ENCODE measurements at regions not wholly inside any gene's neighbourhood (a gene's known extent, or its start where the extent isn't known, plus 50 kb on each side); places are given as distances from the start of the nearest gene placed in this dataset.

- H3K27me3 Mint-ChIP-seq = peaks cover 17% of the 10 kb centered on the region
- H3K9me3 Mint-ChIP-seq = no peaks in the 10 kb centered on the region
- no peaks in the 10 kb centered on the region for H3K4me1 Mint-ChIP-seq (ENCODE audit: low read depth)
- no peak overlapping the region for H3K4me3 Mint-ChIP-seq
- H3K36me3 Mint-ChIP-seq (ENCODE audit: low read depth) = no peaks in the 10 kb centered on the region
- H3K27ac Mint-ChIP-seq = no peak overlapping the region
- DNase-seq = no peak
These were observed 232.9 kb downstream of the ATP23 start for GRCh38 chr12:58174316-58174715.

GRCh38 chr12:58176296-58176869 is 235.0 kb downstream of the ATP23 start:
- Mint-ChIP-seq H3K4me3 (no peak overlapping the region), H3K4me1 (ENCODE audit: low read depth) (no peaks in the 10 kb centered on the region), H3K36me3 (ENCODE audit: low read depth) (no peaks in the 10 kb centered on the region), H3K27me3 (peaks cover 22% of the 10 kb centered on the region), H3K9me3 (no peaks in the 10 kb centered on the region), H3K27ac (no peak overlapping the region)
- no peak for DNase-seq

- Mint-ChIP-seq H3K27ac (no peak overlapping the region), H3K36me3 (ENCODE audit: low read depth) (no peaks in the 10 kb centered on the region), H3K27me3 (peaks cover 22% of the 10 kb centered on the region), H3K4me1 (ENCODE audit: low read depth) (no peaks in the 10 kb centered on the region), H3K9me3 (no peaks in the 10 kb centered on the region), H3K4me3 (no peak overlapping the region)
- DNase-seq = no peak
These were observed 236.0 kb downstream of the ATP23 start for GRCh38 chr12:58177366-58177765.

GRCh38 chr12:58184212-58184611 is 242.8 kb downstream of the ATP23 start:
- DNase-seq = no peak

GRCh38 chr12:58186401-58186800 is 245.0 kb downstream of the ATP23 start:
- Mint-ChIP-seq H3K4me1 (ENCODE audit: low read depth) (no peaks in the 10 kb centered on the region), H3K4me3 (no peak overlapping the region), H3K36me3 (ENCODE audit: low read depth) (no peaks in the 10 kb centered on the region), H3K9me3 (peaks cover 11% of the 10 kb centered on the region), H3K27ac (no peak overlapping the region), H3K27me3 (no peaks in the 10 kb centered on the region)
- DNase-seq = no peak

More at GRCh38 chr12:58184212-58184611, 242.8 kb downstream of the ATP23 start:
- Mint-ChIP-seq H3K4me3 (no peak overlapping the region), H3K27ac (no peak overlapping the region), H3K4me1 (ENCODE audit: low read depth) (no peaks in the 10 kb centered on the region), H3K36me3 (ENCODE audit: low read depth) (no peaks in the 10 kb centered on the region), H3K27me3 (peaks cover 9% of the 10 kb centered on the region), H3K9me3 (peaks cover 11% of the 10 kb centered on the region)

DNA sequence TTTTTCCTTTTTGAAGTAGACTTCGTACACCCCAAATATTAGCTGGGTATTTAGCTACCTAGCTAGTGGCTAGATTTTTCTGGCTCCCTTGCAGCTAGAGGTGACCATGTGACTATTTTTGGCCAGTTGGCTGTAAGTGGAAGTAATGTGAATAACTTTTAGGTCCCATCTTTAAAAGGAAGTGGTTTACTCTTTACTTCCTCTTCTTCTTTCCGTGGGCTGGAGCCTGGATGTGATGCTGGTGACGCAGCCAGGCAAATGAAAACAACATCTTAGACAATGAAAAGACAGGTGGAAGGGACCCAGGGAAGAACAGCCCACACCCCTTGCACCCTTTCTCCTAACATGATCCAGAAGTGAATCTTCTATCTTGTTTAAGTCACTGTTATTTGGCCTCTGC is 245.5 kb downstream of the ATP23 start:
- no peak overlapping the region for H3K4me3 Mint-ChIP-seq
- DNase-seq = no peak
- no peaks in the 10 kb centered on the region for H3K27me3 Mint-ChIP-seq
- H3K4me1 Mint-ChIP-seq (ENCODE audit: low read depth) = no peaks in the 10 kb centered on the region
- H3K9me3 Mint-ChIP-seq = peaks cover 11% of the 10 kb centered on the region
- H3K36me3 Mint-ChIP-seq (ENCODE audit: low read depth) = no peaks in the 10 kb centered on the region
- H3K27ac Mint-ChIP-seq = no peak overlapping the region

GRCh38 chr12:58189030-58189429 is 247.7 kb downstream of the ATP23 start:
- H3K27me3 Mint-ChIP-seq = peaks cover 4% of the 10 kb centered on the region
- no peaks in the 10 kb centered on the region for H3K36me3 Mint-ChIP-seq (ENCODE audit: low read depth)
- peaks cover 11% of the 10 kb centered on the region for H3K9me3 Mint-ChIP-seq
- no peak overlapping the region for H3K4me3 Mint-ChIP-seq
- no peak for DNase-seq
- no peaks in the 10 kb centered on the region for H3K4me1 Mint-ChIP-seq (ENCODE audit: low read depth)
- H3K27ac Mint-ChIP-seq = no peak overlapping the region

DNA sequence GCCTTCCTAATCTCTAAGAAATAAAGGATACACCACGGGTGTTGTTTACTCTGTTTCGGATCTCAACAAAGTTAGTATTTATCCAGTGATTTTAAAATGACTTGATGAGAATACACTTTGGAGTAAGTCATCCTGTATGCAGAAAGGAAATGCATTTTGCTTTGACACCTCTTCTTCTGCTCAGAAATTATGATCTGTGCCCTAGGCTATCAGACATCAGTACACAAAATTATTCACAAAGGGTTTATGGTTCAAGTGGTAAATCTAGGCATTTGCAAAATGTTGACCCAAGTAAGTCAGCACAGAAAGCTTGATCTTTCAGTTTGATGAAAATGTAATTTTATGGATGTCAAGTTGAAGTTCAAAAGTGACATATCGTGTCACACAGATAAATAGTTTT is 248.5 kb downstream of the ATP23 start:
- no peaks in the 10 kb centered on the region for H3K36me3 Mint-ChIP-seq (ENCODE audit: low read depth)
- H3K4me3 Mint-ChIP-seq = no peak overlapping the region
- H3K4me1 Mint-ChIP-seq (ENCODE audit: low read depth) = no peaks in the 10 kb centered on the region
- no peak overlapping the region for H3K27ac Mint-ChIP-seq
- DNase-seq = no peak
- peaks cover 10% of the 10 kb centered on the region for H3K27me3 Mint-ChIP-seq
- peaks cover 11% of the 10 kb centered on the region for H3K9me3 Mint-ChIP-seq

DNA sequence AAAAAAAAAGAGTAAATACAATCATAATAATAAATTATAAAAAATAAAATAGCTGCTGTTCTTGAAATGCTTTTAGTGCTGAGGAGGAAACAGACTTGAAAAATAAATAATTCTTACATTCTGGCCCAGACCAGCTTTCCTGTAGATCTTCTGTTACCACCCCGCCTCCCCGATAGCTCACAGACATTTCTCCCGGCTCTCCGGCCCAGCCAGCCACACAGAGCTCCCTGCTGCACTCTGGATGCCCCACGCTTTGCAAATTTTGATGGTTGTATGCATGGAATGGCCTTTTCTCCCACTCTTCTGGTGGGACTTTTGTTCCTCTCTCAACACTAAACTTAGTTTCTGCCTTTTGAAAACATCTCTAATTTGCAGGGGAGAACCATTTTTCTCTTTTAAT is 249.3 kb downstream of the ATP23 start:
- Mint-ChIP-seq H3K27me3 (peaks cover 13% of the 10 kb centered on the region), H3K9me3 (peaks cover 11% of the 10 kb centered on the region), H3K27ac (no peak overlapping the region), H3K4me1 (ENCODE audit: low read depth) (no peaks in the 10 kb centered on the region), H3K36me3 (ENCODE audit: low read depth) (no peaks in the 10 kb centered on the region), H3K4me3 (no peak overlapping the region)
- DNase-seq = no peak

DNA sequence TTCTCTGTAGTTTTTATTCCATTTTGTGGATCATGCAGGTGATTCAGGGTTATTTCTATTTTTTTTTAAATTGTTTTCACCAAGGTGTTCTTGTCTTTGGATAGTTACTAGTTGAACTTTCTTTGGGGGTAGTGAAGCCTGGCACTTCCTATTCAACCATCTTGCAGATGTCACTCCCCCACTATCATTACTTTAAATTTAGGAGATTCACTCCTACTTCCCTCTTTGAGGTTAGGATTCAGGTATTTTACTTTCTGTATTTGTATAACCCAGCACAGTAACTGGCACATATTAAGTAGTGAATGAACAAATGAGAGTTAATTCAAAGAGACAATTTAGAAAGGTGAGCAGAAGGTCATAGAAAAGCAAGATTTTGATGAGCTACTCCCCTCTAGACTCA is 255.6 kb downstream of the ATP23 start:
- Mint-ChIP-seq H3K27ac (no peak overlapping the region), H3K9me3 (no peaks in the 10 kb centered on the region), H3K36me3 (ENCODE audit: low read depth) (no peaks in the 10 kb centered on the region), H3K27me3 (peaks cover 46% of the 10 kb centered on the region), H3K4me3 (no peak overlapping the region), H3K4me1 (ENCODE audit: low read depth) (no peaks in the 10 kb centered on the region)
- no peak for DNase-seq

- Mint-ChIP-seq H3K9me3 (no peaks in the 10 kb centered on the region), H3K4me3 (no peak overlapping the region), H3K27ac (no peak overlapping the region), H3K36me3 (ENCODE audit: low read depth) (no peaks in the 10 kb centered on the region), H3K4me1 (ENCODE audit: low read depth) (no peaks in the 10 kb centered on the region), H3K27me3 (peaks cover 16% of the 10 kb centered on the region)
- no peak for DNase-seq
These were observed 261.8 kb downstream of the ATP23 start for GRCh38 chr12:58202933-58203718.

- no peaks in the 10 kb centered on the region for H3K36me3 Mint-ChIP-seq (ENCODE audit: low read depth)
- no peaks in the 10 kb centered on the region for H3K9me3 Mint-ChIP-seq
- no peak overlapping the region for H3K27ac Mint-ChIP-seq
- no peak for DNase-seq
- H3K4me3 Mint-ChIP-seq = no peak overlapping the region
- H3K4me1 Mint-ChIP-seq (ENCODE audit: low read depth) = no peaks in the 10 kb centered on the region
- H3K27me3 Mint-ChIP-seq = peaks cover 8% of the 10 kb centered on the region
These were observed 262.7 kb downstream of the ATP23 start for GRCh38 chr12:58204071-58204470.

GRCh38 chr12:58206876-58207275 is 265.5 kb downstream of the ATP23 start:
- Mint-ChIP-seq H3K4me3 (no peak overlapping the region), H3K9me3 (no peaks in the 10 kb centered on the region), H3K27ac (no peak overlapping the region), H3K36me3 (ENCODE audit: low read depth) (no peaks in the 10 kb centered on the region), H3K27me3 (no peaks in the 10 kb centered on the region), H3K4me1 (ENCODE audit: low read depth) (no peaks in the 10 kb centered on the region)
- no peak for DNase-seq

GRCh38 chr12:58211211-58211610 is 269.8 kb downstream of the ATP23 start:
- Mint-ChIP-seq H3K4me1 (ENCODE audit: low read depth) (no peaks in the 10 kb centered on the region), H3K4me3 (no peak overlapping the region), H3K9me3 (no peaks in the 10 kb centered on the region), H3K27ac (no peak overlapping the region), H3K36me3 (ENCODE audit: low read depth) (no peaks in the 10 kb centered on the region), H3K27me3 (no peaks in the 10 kb centered on the region)
- no peak for DNase-seq

GRCh38 chr12:58217130-58217529 is 275.8 kb downstream of the ATP23 start:
- Mint-ChIP-seq H3K9me3 (no peaks in the 10 kb centered on the region), H3K27ac (no peak overlapping the region), H3K27me3 (no peaks in the 10 kb centered on the region), H3K36me3 (ENCODE audit: low read depth) (no peaks in the 10 kb centered on the region), H3K4me3 (no peak overlapping the region), H3K4me1 (ENCODE audit: low read depth) (no peaks in the 10 kb centered on the region)
- no peak for DNase-seq

Data from activated T-cell treated with anti-CD3 and anti-CD28 coated beads, Interleukin-2, amount 50 U/mL, for 24 hours (primary cell).